GM19397 (cell line): ENCODE measurements at regions not wholly inside any gene's neighbourhood (a gene's known extent, or its start where the extent isn't known, plus 50 kb on each side); places are given as distances from the start of the nearest gene placed in this dataset.
"Not testable (repeated sequence)": the region's sequence is repeated elsewhere in the genome, so short reads cannot be mapped to it uniquely, and the experiment has no call there.

Source experiments
- ATAC-seq: cut with Tn5 transposase; IDR thresholded peaks from one replicate; pipeline ENCODE4 v1.9.1; 2021; ENCODE audit warnings: mild to moderate bottlenecking, moderate library complexity; ENCODE audit not compliant: unreplicated experiment

- no peak for ATAC-seq
Measured at GRCh38 chr5:113652161-113652560, 138.7 kb downstream of the YTHDC2 start.

- no peak for ATAC-seq
Measured at GRCh38 chr5:113654828-113655227, 141.3 kb downstream of the YTHDC2 start.

GRCh38 chr5:113660206-113660605 lies 146.7 kb downstream of the YTHDC2 start:
- no peak for ATAC-seq

GRCh38 chr5:113660706-113661250 lies 147.3 kb downstream of the YTHDC2 start:
- ATAC-seq, result no peak

GRCh38 chr5:113663879-113664541 lies 150.5 kb downstream of the YTHDC2 start:
- ATAC-seq, result no peak

- ATAC-seq, result no peak
Measured at GRCh38 chr5:113673041-113673440, 159.5 kb downstream of the YTHDC2 start.

GRCh38 chr5:113675166-113675565 lies 161.7 kb downstream of the YTHDC2 start:
- ATAC-seq, result no peak

GRCh38 chr5:113678202-113678601 lies 164.7 kb downstream of the YTHDC2 start:
- ATAC-seq, result no peak

- ATAC-seq, result no peak
Measured at GRCh38 chr5:113678924-113679575, 165.6 kb downstream of the YTHDC2 start.

- no peak for ATAC-seq
Measured at GRCh38 chr5:113680534-113680933, 167.0 kb downstream of the YTHDC2 start.

GRCh38 chr5:113682497-113683136 lies 169.1 kb downstream of the YTHDC2 start:
- no peak for ATAC-seq

- ATAC-seq, result no peak
Measured at GRCh38 chr5:113683211-113683610, 169.7 kb downstream of the YTHDC2 start.

GRCh38 chr5:113686599-113686998 lies 173.1 kb downstream of the YTHDC2 start:
- no peak for ATAC-seq

GRCh38 chr5:113689647-113690046 lies 176.2 kb downstream of the YTHDC2 start:
- ATAC-seq, result no peak

- ATAC-seq, result no peak
Measured at GRCh38 chr5:113692466-113692865, 179.0 kb downstream of the YTHDC2 start.

- ATAC-seq, result no peak
Measured at GRCh38 chr5:113692891-113693457, 179.5 kb downstream of the YTHDC2 start.

- ATAC-seq, result no peak
Measured at GRCh38 chr5:113693701-113694100, 180.2 kb downstream of the YTHDC2 start.

- no peak for ATAC-seq
Measured at GRCh38 chr5:113694576-113694975, 181.1 kb downstream of the YTHDC2 start.

- no peak for ATAC-seq
Measured at GRCh38 chr5:113703266-113703665, 189.8 kb downstream of the YTHDC2 start.

GRCh38 chr5:113705657-113706056 lies 192.2 kb downstream of the YTHDC2 start:
- ATAC-seq, result no peak

- no peak for ATAC-seq
Measured at GRCh38 chr5:113713051-113713450, 199.6 kb downstream of the YTHDC2 start.

GRCh38 chr5:113715921-113716320 lies 202.4 kb downstream of the YTHDC2 start:
- not testable (repeated sequence) for ATAC-seq
